Activated CD8-positive, alpha-beta memory T cell treated with anti-CD3 and anti-CD28 coated beads for 4 hours (primary cell): ENCODE measurements at regions not wholly inside any gene's neighbourhood (a gene's known extent, or its start where the extent isn't known, plus 50 kb on each side); places are given as distances from the start of the nearest gene placed in this dataset.
A peak's percentile ranks its signal among the peaks of the same experiment; 100 is the strongest.
"Not testable (repeated sequence)": the region's sequence is repeated elsewhere in the genome, so short reads cannot be mapped to it uniquely, and the experiment has no call there.

Source experiments
- DNase-seq, 2 donors: peaks; one replicate each; pipeline ENCODE4 v3.0.0-alpha.2; 2020; ENCODE audit warnings: low read depth in 2 of 2

DNA sequence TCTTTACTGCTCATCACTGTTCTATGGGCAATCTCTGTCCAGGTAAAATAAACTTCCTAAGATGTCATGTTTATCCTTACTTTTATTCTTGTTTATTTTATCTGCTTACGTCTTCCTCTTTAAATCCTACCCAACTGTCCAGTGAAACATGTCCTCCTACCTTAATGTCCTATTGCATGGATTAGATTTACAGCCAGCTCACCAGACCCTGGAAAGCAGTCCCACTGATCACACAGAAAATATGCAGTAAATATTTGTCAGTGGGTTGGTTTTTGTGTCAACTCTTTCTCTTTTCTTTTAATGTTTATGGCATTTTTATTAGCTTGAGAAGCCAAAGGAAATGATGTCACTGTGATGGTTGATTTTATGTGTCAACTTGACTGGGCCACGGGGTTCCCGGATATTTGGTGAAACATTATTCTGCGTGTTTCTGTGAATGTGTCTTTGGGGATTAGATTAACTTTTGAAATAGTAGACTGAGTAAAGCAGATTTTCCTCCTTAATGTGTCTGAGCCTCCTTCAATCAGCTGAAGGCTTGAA lies 258.3 kb downstream of the SRGAP2C start:
- no peak for DNase-seq

DNA sequence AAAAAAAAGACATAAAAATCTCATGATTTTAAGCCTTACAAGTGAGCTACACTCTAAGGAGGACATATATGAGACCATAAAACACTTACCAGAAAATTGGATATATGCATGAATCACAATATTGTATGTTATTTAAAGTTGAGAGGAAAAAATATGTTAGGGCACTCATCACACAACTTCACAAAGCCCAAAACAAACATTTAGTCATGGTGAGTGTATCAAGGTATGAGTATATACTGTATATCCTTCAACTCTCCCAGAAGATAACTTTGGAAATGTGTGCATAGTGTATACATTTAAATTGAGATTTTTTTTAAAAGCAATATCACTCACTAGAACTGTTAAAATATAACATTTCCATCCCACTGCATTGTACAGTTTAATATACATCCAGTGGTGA lies 259.3 kb downstream of the SRGAP2C start:
- DNase-seq, result no peak

DNA sequence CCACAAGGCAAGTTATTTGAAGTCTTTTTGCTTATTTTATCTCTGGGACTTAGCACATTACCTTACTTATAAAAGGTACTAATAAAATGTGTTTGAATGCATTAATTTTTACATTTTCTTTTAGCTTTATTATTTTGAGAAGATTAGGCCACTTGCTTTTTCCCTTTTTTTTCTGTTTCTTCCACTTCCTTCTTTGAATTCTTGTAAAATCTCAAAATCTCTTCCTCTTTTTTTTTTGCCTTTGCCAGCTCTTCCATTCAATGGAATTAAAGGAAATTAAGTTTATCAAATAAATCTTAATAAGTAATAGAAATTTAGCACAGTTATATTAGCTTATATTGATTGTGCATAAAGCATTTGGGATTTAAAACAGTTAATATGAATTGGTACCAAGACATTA lies 260.9 kb downstream of the SRGAP2C start:
- DNase-seq, result no peak

- DNase-seq, result not testable (repeated sequence)
Measured at GRCh38 chr1:121447280-121447923, 262.6 kb downstream of the SRGAP2C start.

GRCh38 chr1:121448064-121448463 lies 263.3 kb downstream of the SRGAP2C start:
- DNase-seq, result not testable (repeated sequence)

DNA sequence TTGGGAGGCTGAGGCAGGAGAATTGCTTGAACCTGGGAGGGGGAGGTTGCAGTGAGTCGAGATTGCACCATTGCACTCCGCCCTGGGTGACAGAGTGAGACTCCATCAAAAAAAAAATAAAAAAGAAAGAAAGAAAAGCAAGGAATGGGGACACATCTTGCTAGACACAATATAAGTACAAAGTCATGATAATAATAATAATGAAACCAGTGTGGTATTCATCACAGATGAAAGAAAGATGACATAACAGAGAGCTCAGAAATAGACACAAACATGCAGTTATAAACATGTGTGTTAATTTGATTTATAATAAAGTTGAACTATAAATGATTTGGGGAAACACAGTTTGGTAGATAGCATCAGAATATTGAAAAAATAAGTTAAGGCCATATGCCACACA lies 264.1 kb downstream of the SRGAP2C start:
- DNase-seq, result no peak

DNA sequence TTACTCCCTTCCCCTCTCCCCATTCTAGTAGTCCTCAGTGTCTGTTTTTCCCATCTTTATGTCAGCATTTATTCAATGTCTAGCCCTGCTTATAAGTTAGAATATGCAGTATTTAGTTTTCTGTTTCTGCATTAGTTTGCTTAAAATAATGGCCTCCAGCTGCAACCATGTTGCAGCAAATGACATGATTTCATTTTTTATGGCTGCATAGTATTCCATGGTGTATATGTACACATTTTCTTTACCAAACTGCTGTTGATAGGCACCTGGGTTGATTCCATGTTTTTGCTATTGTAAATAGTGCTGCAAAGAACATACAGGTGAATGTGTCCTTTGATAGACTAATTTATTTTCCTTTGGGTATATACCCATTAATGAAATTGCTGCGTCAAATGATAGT lies 267.7 kb downstream of the SRGAP2C start:
- no peak for DNase-seq

DNA sequence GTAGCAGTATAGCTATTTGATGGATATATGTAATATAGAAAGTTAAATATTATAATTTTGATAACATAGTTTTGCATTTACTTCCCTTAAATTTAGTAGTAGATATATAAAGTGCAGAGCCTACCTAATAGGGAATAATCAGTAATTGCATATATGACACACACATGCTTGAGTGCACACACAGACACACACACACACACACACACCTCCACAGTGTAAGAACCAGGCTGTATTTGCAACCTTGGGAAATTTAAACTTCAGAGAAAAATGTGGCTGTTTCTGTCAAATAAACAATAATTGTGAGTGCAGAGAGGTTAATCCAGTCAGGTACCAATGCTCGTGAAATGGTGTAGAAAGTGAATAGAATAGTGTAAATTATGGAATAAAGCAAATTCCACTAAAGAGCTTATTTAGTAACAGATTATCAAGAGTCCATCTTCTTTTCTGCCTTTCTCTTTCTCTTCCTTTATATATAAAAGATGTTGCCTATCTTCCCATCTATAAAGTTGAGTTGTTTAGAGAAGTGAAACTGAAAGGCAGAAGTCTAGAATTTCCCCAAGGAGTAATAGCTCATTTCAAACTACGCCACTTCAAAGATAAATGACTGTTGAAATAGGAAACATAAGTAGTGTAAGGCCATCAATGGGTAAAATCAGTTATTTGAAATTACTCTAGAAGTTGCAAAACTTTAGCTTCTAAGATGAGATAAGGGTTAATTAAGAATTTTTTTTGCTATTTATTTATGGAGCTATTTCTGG lies 273.7 kb downstream of the SRGAP2C start:
- no peak for DNase-seq

- DNase-seq, result no peak
Measured at GRCh38 chr1:121459235-121459634, 274.5 kb downstream of the SRGAP2C start.

DNA sequence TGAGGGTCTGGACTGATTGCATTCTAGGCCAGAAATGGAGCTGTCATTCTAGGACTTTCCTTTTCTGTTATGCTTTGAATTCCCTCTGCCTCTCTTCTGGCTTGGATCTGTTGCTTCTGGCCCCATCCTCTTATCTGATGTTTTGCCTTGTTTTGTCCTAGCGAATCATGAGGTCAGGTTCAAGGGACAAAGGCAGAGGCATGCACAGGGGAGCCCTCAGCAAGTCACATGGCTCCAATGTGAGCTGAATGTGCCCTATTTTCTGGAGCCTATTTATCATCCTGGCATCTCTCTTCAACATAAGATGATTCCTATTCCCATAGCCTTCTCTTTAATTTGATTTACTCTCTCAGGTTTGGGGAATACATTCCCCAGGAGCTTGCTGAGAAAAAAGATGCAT lies 284.6 kb downstream of the SRGAP2C start:
- not testable (repeated sequence) for DNase-seq

DNA sequence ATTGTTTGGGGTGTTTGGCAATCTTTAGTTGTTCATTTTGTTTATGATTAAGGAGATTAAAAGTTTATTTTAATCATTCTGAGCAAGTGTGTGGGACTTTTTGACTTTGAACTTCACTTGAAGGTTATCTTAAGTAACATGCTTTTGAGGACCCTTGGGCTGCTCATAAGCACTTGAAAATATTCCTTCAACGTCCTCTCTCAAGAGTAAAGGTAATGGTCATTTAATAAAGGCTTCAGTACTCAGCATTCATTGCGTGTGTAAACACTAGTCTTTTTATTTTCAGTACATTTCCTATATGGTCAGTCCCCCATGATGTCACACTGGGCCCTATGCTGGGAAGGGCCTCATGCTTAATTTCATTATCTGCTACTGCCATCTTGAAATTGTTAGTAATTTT lies 285.6 kb downstream of the SRGAP2C start:
- not testable (repeated sequence) for DNase-seq

DNA sequence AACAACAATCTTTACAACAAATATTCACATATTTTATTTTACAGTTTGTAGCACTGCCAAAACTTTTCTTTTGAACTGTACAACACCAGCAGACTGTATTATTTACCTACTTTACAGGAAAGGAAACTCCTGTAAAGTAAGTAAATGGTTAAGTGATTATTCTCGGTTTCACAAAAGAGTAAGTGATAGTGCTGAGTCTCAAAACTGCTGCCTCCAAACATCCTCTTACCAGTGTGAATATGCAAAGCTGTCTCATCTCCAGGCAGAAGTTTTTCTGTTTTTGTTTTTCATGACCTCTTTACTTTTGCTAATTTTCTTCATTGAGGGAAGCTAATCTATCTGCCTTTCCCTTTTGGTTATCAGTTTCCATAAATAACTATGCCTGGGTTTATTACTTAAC lies 286.7 kb downstream of the SRGAP2C start:
- DNase-seq, result no peak

- DNase-seq, result no peak
Measured at GRCh38 chr1:121472017-121472416, 287.2 kb downstream of the SRGAP2C start.

DNA sequence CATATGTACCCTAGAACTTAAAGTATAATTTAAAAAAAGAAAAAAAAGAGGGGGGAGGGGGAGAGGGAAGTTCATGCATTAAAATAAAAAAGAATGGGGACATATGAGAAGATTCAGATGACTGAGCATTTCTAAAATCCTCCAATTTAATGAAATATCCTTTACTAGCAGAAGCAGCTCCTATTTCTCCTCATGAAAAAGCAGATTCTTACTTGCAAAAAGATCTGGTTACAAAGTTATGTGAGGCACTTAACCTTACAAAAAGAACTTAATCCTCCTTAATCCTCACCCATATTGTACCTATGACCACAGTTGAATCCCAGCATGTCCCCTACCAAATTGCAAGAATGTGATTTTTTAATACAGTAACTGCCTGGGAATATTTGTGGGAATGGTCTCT lies 298.5 kb downstream of the SRGAP2C start:
- DNase-seq, result no peak

- no peak for DNase-seq
Measured at GRCh38 chr1:121483961-121484424, 299.2 kb downstream of the SRGAP2C start.

- DNase-seq, result not testable (repeated sequence)
Measured at GRCh38 chr1:121494796-121495195, 310.0 kb downstream of the SRGAP2C start.

DNA sequence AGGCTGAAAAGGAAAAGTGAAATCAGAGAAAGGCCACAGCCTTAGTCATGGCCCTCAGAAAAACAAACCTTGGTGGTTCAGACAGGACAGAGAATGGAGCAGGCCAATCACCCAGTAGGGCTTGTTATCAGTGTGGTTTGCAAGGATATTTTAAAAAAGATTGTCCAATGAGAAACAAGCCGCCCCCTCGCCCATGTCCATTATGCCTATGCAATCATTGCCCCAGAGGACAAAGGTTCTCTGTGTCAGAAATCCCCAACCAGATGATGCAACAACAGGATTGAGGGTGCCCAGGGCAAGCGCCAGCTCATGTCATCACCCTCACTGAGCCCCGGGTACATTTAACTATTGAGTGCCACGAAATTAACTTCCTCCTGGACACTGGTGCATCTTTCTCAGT lies 326.7 kb downstream of the SRGAP2C start:
- not testable (repeated sequence) for DNase-seq

DNA sequence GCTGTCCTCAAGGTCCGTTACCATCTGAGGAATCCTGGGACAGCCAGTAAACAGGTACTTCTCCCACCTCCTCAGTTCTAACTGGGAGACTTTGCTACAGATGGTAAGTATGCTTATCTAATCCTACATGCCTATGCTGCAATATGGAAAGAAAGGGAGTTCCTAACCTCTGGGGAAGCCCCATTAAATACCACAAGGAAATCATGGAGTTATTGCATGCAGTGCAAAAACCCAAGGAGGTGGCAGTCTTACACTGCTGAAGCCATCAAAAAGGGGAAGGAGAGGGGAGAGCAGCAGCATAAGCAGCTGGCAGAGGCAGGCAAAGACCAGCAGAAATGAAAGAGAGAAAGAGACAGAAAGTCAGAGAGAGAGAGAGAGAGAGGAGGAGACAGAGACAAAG lies 327.1 kb downstream of the SRGAP2C start:
- not testable (repeated sequence) for DNase-seq

GRCh38 chr1:121515235-121515634 lies 330.5 kb downstream of the SRGAP2C start:
- DNase-seq, result no peak

- peak in 1 of 2 donors; percentile 4 for DNase-seq
Measured at GRCh38 chr1:121516234-121516967, 331.6 kb downstream of the SRGAP2C start.

GRCh38 chr1:121517586-121518230 lies 332.9 kb downstream of the SRGAP2C start:
- no peak for DNase-seq

DNA sequence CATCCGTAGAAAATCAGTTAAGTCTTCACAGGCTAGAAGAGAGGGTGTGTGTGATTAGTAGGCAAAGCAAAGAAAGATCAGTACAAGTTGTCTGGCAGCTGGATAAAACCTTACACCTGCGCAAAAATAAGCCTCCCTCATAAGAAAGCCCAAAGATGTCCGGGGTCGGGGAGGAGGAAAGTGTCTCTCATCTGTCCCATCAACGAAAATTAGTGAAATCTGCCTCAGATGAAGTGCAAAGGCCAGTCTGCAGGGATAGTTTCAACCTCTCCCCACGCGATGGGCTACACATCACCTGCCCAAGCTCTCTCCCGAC lies 333.9 kb downstream of the SRGAP2C start:
- no peak for DNase-seq
